Aorta (tissue), 5 donors: ENCODE measurements at regions not wholly inside any gene's neighbourhood (a gene's known extent, or its start where the extent isn't known, plus 50 kb on each side); places are given as distances from the start of the nearest gene placed in this dataset.
A peak's percentile ranks its signal among the peaks of the same experiment; 100 is the strongest.
"Not testable (repeated sequence)": the region's sequence is repeated elsewhere in the genome, so short reads cannot be mapped to it uniquely, and the experiment has no call there.

ENCODE experiments used
- ATAC-seq: fragments of 200-7000 bp; cut with Tn5 transposase; one replicate; pipeline ENCODE4 v1.9.1; 2022; ENCODE audit warnings: moderate library complexity; ENCODE audit not compliant: low FRiP score
- DNase-seq, 2 donors: peaks; one replicate each; pipeline ENCODE4 v3.0.0-alpha.2; 2020
- H3K27ac ChIP-seq, 2 donors: one replicate each; pipeline ENCODE4 v1.5.1; 2013; ENCODE audit warnings: low read length in 2 of 2, mild to moderate bottlenecking in 2 of 2, moderate library complexity in 2 of 2, control low read depth in 1 of 2, inconsistent platforms in 1 of 2, low read depth in 1 of 2
- H3K27me3 ChIP-seq, 2 donors: one replicate each; pipeline ENCODE4 v1.6.1; 2013; ENCODE audit warnings: control low read depth in 1 of 2, low read length in 1 of 2, mild to moderate bottlenecking in 1 of 2, moderate library complexity in 1 of 2; ENCODE audit not compliant: insufficient read depth in 2 of 2, control insufficient read depth in 1 of 2
- H3K36me3 ChIP-seq, 2 donors: one replicate each; pipeline ENCODE4 v1.6.1; 2013; ENCODE audit warnings: control low read depth in 1 of 2, low read length in 1 of 2, mild to moderate bottlenecking in 1 of 2; ENCODE audit not compliant: insufficient read depth in 2 of 2, control insufficient read depth in 1 of 2
- H3K4me1 ChIP-seq, 2 donors: one replicate each; pipeline ENCODE4 v1.6.1; 2013; ENCODE audit warnings: low read length in 2 of 2, control low read depth in 1 of 2, mild to moderate bottlenecking in 1 of 2, moderate library complexity in 1 of 2; ENCODE audit not compliant: insufficient read depth in 2 of 2, control insufficient read depth in 1 of 2
- H3K4me3 ChIP-seq, 2 donors: one replicate each; pipeline ENCODE4 v1.5.1; 2013; ENCODE audit warnings: low read length in 2 of 2, control low read depth in 1 of 2, mild to moderate bottlenecking in 1 of 2
- H3K9me3 ChIP-seq: one replicate; pipeline ENCODE4 v1.6.1; 2013; ENCODE audit warnings: mild to moderate bottlenecking, low read length; ENCODE audit not compliant: control insufficient read depth
- WGBS, 2 donors: extraction: QIAGEN DNeasy Blood & Tissue Kit; methylation state at CpG; one replicate each; pipeline ENCODE4 v1.1.7; 2013; 5-methylcytosine and 5-hydroxymethylcytosine counted together
- intact Hi-C, 2 donors: fragments of 100-400 bp; cut with DNase I; formaldehyde crosslinking; loops; one replicate each; pipeline versions ENCODE4 v1.14.2 to v1.15.0; 2022
- donor health status: healthy with polysubstance abuse.
- donor health status: Bipolar disorder and iron deficiency.
- donor health status: DM: no; HTN: no; CAD: no.
- donor health status: DM: no; HTN: no; CAD: no.
- donor health status: DM: yes; HTN: yes; CAD: no.

GRCh38 chr21:22189278-22189677, 1191.1 kb downstream of the NCAM2 start:
- Histone ChIP-seq H3K4me1 (no peaks in the 10 kb centered on the region), H3K36me3 (no peaks in the 10 kb centered on the region), H3K27me3 (no peaks in the 10 kb centered on the region), H3K4me3 (no peak overlapping the region), H3K9me3 (no peaks in the 10 kb centered on the region), H3K27ac (no peak overlapping the region)
- ATAC-seq, result no peak
- WGBS, 2 donors, result 90% methylated on average over 6 of the region's 6 CpGs
- intact Hi-C loops, result no loop called here
- DNase-seq, result no peak

- WGBS, 2 donors, result 9 to 10% methylated on average over 1 of the region's 1 CpG
- Histone ChIP-seq H3K9me3 (no peaks in the 10 kb centered on the region), H3K36me3 (no peaks in the 10 kb centered on the region), H3K4me1 (no peaks in the 10 kb centered on the region), H3K27ac (no peak overlapping the region), H3K27me3 (no peaks in the 10 kb centered on the region), H3K4me3 (no peak overlapping the region)
- DNase-seq, result no peak
- no peak for ATAC-seq
- intact Hi-C loops, result no loop called here
Measured at GRCh38 chr21:22191581-22191980, 1193.4 kb downstream of the NCAM2 start.

- Histone ChIP-seq H3K27me3 (no peaks in the 10 kb centered on the region), H3K9me3 (peaks cover 2% of the 10 kb centered on the region), H3K27ac (no peak overlapping the region), H3K4me3 (no peak overlapping the region), H3K4me1 (no peaks in the 10 kb centered on the region), H3K36me3 (no peaks in the 10 kb centered on the region)
- 31 to 50% methylated on average over 2 of the region's 2 CpGs for WGBS, 2 donors
- intact Hi-C loops, result no loop called here
- ATAC-seq (no peak), DNase-seq (no peak)
Measured at GRCh38 chr21:22192766-22193165, 1194.6 kb downstream of the NCAM2 start.

- 89 to 91% methylated on average over 6 of the region's 6 CpGs for WGBS, 2 donors
- H3K27me3 ChIP-seq, H3K4me1 ChIP-seq, intact Hi-C loops, H3K36me3 ChIP-seq, H3K27ac ChIP-seq, H3K4me3 ChIP-seq, H3K9me3 ChIP-seq, ATAC-seq: not testable (repeated sequence)
- peak in 1 of 2 donors; percentile 37 for DNase-seq
Measured at GRCh38 chr21:22194986-22195385, 1196.8 kb downstream of the NCAM2 start.

- H3K4me1 ChIP-seq, result no peaks in the 10 kb centered on the region
- peaks cover 2% of the 10 kb centered on the region for H3K9me3 ChIP-seq
- intact Hi-C loops, result no loop called here
- H3K4me3 ChIP-seq, result no peak overlapping the region
- WGBS, 2 donors, result 33 to 34% methylated on average over 4 of the region's 4 CpGs
- ATAC-seq (no peak), DNase-seq (no peak)
- H3K27me3 ChIP-seq, result no peaks in the 10 kb centered on the region
- H3K36me3 ChIP-seq, result no peaks in the 10 kb centered on the region
- no peak overlapping the region for H3K27ac ChIP-seq
Measured at GRCh38 chr21:22200378-22201092, 1202.3 kb downstream of the NCAM2 start.

GRCh38 chr21:22201126-22201525, 1202.9 kb downstream of the NCAM2 start:
- H3K27ac ChIP-seq, result no peak overlapping the region
- H3K4me1 ChIP-seq, result no peaks in the 10 kb centered on the region
- DNase-seq, result no peak
- WGBS, 2 donors, result 61 to 66% methylated on average over 4 of the region's 4 CpGs
- intact Hi-C loops, result no loop called here
- H3K36me3 ChIP-seq, result no peaks in the 10 kb centered on the region
- no peaks in the 10 kb centered on the region for H3K27me3 ChIP-seq
- H3K4me3 ChIP-seq, result no peak overlapping the region
- H3K9me3 ChIP-seq, result peaks cover 2% of the 10 kb centered on the region
- no peak for ATAC-seq

- Histone ChIP-seq H3K27me3 (no peaks in the 10 kb centered on the region), H3K4me1 (no peaks in the 10 kb centered on the region), H3K4me3 (no peak overlapping the region), H3K36me3 (no peaks in the 10 kb centered on the region), H3K27ac (no peak overlapping the region), H3K9me3 (peaks cover 2% of the 10 kb centered on the region)
- ATAC-seq, result no peak
- intact Hi-C loops, result no loop called here
- WGBS, 2 donors, result 51 to 66% methylated on average over 1 of the region's 1 CpG
- DNase-seq, result no peak
Measured at GRCh38 chr21:22201669-22202068, 1203.5 kb downstream of the NCAM2 start.

GRCh38 chr21:22209304-22209700, 1211.1 kb downstream of the NCAM2 start:
- intact Hi-C loops, result no loop called here
- no peaks in the 10 kb centered on the region for H3K4me1 ChIP-seq
- WGBS, 2 donors, result 95 to 96% methylated on average over 1 of the region's 1 CpG
- ATAC-seq, result no peak
- H3K27ac ChIP-seq, result no peak overlapping the region
- DNase-seq, result no peak
- no peaks in the 10 kb centered on the region for H3K9me3 ChIP-seq
- H3K36me3 ChIP-seq, result no peaks in the 10 kb centered on the region
- no peak overlapping the region for H3K4me3 ChIP-seq
- no peaks in the 10 kb centered on the region for H3K27me3 ChIP-seq

- Histone ChIP-seq H3K27me3 (no peaks in the 10 kb centered on the region), H3K36me3 (no peaks in the 10 kb centered on the region), H3K4me1 (no peaks in the 10 kb centered on the region), H3K9me3 (no peaks in the 10 kb centered on the region), H3K4me3 (no peak overlapping the region), H3K27ac (no peak overlapping the region)
- intact Hi-C loops, result loop anchor here in 1 of 2 donors (10.0 kb wide), 1 partner anchor 957 kb away; no protein-coding TSS in a partner anchor
- 85% methylated on average over 2 of the region's 2 CpGs for WGBS, 2 donors
- ATAC-seq (no peak), DNase-seq (no peak)
Measured at GRCh38 chr21:22211943-22212342, 1213.7 kb downstream of the NCAM2 start.
